Breast epithelium (tissue), 4 donors: ENCODE measurements at regions not wholly inside any gene's neighbourhood (a gene's known extent, or its start where the extent isn't known, plus 50 kb on each side); places are given as distances from the start of the nearest gene placed in this dataset.

Source experiments
- DNase-seq, 2 donors: peaks; one replicate each; pipeline ENCODE4 v3.0.0-alpha.2; 2019; ENCODE audit warnings: low spot score in 2 of 2
- H3K27ac ChIP-seq, 2 donors: fragments of 200-600 bp; sonication (generic) in 1 of 2; one replicate each; pipeline ENCODE4 v1.5.1; 2016 to 2019; ENCODE audit warnings: mild to moderate bottlenecking in 1 of 2
- H3K27me3 ChIP-seq, 2 donors: fragments of 200-600 bp; sonication (generic) in 1 of 2; one replicate each; pipeline versions ENCODE4 v1.5.1 to v1.6.0; 2017 to 2019; ENCODE audit warnings: control low read depth in 1 of 2, mild to moderate bottlenecking in 1 of 2
- H3K36me3 ChIP-seq: fragments of 200-600 bp; one replicate; pipeline ENCODE4 v1.5.1; 2019
- H3K4me1 ChIP-seq, 2 donors: fragments of 200-600 bp; sonication (generic); one replicate each; pipeline ENCODE4 v1.5.1; 2016 to 2019; ENCODE audit warnings: control low read depth in 1 of 2
- H3K4me3 ChIP-seq, 3 donors: fragments of 200-600 bp; sonication (generic); 1 replicate in 2 of 3; 2 replicates in 1 of 3; pipeline ENCODE4 v1.5.1; 2016 to 2019; ENCODE audit warnings: mild to moderate bottlenecking in 3 of 3, moderate library complexity in 2 of 3
- H3K9me3 ChIP-seq, 2 donors: fragments of 200-600 bp; sonication (generic) in 1 of 2; one replicate each; pipeline ENCODE4 v1.5.1; 2016 to 2019; ENCODE audit warnings: control low read depth in 1 of 2
- POLR2A ChIP-seq: fragments of 450-650 bp; IDR thresholded peaks from one replicate; pipeline ENCODE4 v1.6.1; 2016; ENCODE audit warnings: antibody characterized with exemption, mild to moderate bottlenecking, moderate library complexity
- POLR2AphosphoS5 ChIP-seq, 3 donors: sonication (generic); formaldehyde crosslinking; IDR thresholded peaks; one replicate each; pipeline ENCODE4 v1.6.1; 2017; ENCODE audit warnings: antibody characterized with exemption in 3 of 3
- intact Hi-C: fragments of 100-400 bp; cut with DNase I; formaldehyde crosslinking; loops from one replicate; pipeline ENCODE4 v1.15.1; 2023; ENCODE audit warnings: low total_unique reads
- TF ChIP-seq, protein P1 (sequence below), 3 donors: fragments of 450-650 bp; IDR thresholded peaks; one replicate each; pipeline ENCODE4 v1.5.1; 2016 to 2017; ENCODE audit warnings: antibody characterized with exemption in 3 of 3, mild to moderate bottlenecking in 3 of 3, moderate library complexity in 3 of 3

DNA sequence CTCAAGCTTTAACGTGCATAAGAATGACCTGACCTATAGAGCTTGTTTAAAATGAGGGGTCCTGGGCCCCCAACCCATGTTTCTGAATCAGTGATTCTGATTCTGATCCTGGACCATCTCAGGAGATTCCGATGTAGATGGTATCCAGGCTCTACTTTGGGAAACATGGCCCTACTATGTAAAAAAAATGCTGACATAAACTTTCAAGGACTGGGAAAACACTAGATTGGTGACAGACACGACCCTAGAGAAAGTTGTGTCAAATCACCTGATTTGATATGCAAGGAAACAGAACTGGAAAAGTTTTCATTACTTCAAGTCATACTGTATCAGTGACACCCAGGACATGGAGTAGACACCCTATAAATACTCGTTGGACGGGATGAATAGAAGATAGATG is 328.5 kb downstream of the HNRNPD start:
- no peaks in the 10 kb centered on the region for H3K27me3 ChIP-seq
- no peak for TF ChIP-seq POLR2AphosphoS5 (IDR thresholded peaks at IDR 0.05)
- TF ChIP-seq POLR2A: no peak
- TF ChIP-seq, protein P1, sequence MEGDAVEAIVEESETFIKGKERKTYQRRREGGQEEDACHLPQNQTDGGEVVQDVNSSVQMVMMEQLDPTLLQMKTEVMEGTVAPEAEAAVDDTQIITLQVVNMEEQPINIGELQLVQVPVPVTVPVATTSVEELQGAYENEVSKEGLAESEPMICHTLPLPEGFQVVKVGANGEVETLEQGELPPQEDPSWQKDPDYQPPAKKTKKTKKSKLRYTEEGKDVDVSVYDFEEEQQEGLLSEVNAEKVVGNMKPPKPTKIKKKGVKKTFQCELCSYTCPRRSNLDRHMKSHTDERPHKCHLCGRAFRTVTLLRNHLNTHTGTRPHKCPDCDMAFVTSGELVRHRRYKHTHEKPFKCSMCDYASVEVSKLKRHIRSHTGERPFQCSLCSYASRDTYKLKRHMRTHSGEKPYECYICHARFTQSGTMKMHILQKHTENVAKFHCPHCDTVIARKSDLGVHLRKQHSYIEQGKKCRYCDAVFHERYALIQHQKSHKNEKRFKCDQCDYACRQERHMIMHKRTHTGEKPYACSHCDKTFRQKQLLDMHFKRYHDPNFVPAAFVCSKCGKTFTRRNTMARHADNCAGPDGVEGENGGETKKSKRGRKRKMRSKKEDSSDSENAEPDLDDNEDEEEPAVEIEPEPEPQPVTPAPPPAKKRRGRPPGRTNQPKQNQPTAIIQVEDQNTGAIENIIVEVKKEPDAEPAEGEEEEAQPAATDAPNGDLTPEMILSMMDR (IDR thresholded peaks at IDR 0.05): no peak
- H3K4me3 ChIP-seq: no peak overlapping the region
- no peak for DNase-seq
- H3K36me3 ChIP-seq: no peaks in the 10 kb centered on the region
- intact Hi-C loops: no loop called here
- H3K9me3 ChIP-seq: no peaks in the 10 kb centered on the region
- H3K27ac ChIP-seq: no peak overlapping the region
- no peaks in the 10 kb centered on the region for H3K4me1 ChIP-seq

DNA sequence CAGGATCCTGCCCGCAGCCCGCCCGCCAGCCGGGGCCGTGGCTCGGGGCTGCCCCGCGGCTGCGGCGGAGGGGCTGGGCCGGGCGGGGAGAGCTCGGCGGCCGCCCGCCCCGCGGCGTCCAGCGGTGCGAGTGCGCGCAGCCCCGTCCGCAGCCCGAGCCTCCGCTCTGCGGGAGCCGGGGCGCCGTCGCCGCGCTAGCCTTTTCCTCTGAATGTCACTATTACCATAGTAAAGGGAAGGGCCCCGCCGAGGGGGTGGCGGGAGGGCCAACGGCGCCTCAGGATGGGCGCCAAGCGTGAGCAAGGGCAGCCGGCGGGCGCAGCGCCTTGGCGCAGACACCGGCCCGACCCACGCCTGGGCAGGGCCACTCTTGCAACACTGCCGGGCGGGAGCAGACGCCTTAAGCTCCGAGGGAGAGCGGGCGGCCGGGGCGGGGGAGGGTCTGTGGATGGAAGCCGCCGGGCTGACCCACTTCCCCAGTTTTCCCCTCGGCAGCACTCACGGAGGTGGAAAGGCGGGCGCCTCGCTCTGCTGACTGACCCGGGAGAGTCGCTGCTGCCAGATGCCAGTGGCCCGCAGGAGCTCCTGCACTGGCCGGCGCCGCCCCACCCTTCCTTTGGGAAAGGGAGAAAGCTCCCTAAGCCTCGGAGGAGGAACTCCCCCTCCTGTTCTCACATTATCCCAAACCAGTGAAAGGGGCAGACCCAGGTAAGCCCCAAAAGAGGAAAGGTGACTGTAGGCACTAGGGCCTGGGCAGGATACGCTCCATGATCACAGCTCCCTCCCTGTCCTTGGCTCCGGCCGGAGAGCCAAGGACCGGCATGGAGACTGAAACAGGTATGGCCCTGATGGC is 329.4 kb downstream of the HNRNPD start:
- TF ChIP-seq POLR2AphosphoS5 (IDR thresholded peaks at IDR 0.05): no peak
- no peak for TF ChIP-seq POLR2A
- TF ChIP-seq, protein P1 (IDR thresholded peaks at IDR 0.05): no peak
- Histone ChIP-seq H3K9me3 (no peaks in the 10 kb centered on the region), H3K4me1 (no peaks in the 10 kb centered on the region), H3K4me3 (peak overlapping the region; percentile 47 to 77 (median 61)), H3K27me3 (no peaks in the 10 kb centered on the region), H3K27ac (peak overlapping the region; percentile 32 to 38), H3K36me3 (no peaks in the 10 kb centered on the region)
- peak in 1 of 2 donors; percentile 54 for DNase-seq
- intact Hi-C loops: no loop called here

DNA sequence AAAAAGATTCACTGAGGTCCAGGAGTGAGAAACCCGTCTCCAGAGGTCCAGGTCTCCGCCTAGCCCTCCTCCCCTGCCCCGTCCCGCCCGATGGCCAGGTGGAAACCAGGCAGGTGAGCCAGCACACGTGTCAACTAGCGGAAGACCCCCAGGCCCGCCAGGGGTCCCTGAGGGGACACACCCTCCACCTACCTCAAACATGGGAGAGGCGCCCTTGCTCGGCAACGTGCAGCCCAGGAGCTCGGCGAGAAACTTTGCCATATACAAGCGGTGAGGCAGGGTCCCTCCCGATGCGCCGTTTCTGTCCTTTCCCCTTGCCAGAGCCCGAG is 330.0 kb downstream of the HNRNPD start:
- no peaks in the 10 kb centered on the region for H3K9me3 ChIP-seq
- H3K27ac ChIP-seq: peak overlapping the region in 1 of 2 donors; percentile 32
- intact Hi-C loops: no loop called here
- H3K4me1 ChIP-seq: no peaks in the 10 kb centered on the region
- no peak for DNase-seq
- H3K27me3 ChIP-seq: no peaks in the 10 kb centered on the region
- peak overlapping the region; percentile 47 to 77 (median 61) for H3K4me3 ChIP-seq
- TF ChIP-seq POLR2AphosphoS5 (IDR thresholded peaks at IDR 0.05): no peak
- no peak for TF ChIP-seq POLR2A
- TF ChIP-seq, protein P1 (IDR thresholded peaks at IDR 0.05): no peak
- H3K36me3 ChIP-seq: no peaks in the 10 kb centered on the region

DNA sequence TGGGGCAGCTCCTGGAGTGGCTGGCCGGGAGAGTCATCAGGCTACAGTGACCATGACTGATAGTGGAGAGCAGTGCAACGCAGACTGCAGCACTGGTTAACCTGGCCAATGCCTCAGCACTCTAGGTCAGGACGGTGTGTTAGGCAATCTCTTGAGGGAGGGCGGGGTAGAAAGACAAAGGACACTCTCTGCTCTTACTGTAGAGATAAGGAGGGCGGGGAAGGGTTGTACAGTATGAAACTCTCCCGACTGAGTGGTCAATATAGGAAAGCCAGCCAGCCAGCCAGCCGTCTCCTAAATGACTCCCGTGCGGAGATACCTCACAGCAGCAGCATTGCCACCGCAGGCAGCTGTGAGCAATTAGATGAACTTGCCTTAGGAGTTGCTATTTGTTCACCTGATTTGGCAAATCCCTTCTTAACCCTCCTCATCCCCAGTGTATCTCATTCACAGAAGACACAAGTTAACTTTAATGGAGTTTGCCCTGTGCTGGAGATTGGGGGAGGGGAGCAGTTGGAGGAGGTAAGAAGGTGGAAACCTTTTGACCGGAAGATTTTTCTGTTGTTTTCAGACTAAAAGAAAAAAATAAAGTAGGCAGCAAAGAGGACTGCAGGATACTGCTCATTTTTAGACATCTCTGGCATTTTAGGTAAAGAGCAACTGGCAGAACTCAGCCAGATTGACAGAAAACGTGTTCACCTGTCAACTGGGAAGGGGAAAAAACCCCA is 330.5 kb downstream of the HNRNPD start:
- TF ChIP-seq POLR2A (no peak), POLR2AphosphoS5 (IDR thresholded peaks at IDR 0.05) (no peak)
- TF ChIP-seq, protein P1 (IDR thresholded peaks at IDR 0.05): no peak
- peak overlapping the region; percentile 47 to 77 (median 61) for H3K4me3 ChIP-seq

DNA sequence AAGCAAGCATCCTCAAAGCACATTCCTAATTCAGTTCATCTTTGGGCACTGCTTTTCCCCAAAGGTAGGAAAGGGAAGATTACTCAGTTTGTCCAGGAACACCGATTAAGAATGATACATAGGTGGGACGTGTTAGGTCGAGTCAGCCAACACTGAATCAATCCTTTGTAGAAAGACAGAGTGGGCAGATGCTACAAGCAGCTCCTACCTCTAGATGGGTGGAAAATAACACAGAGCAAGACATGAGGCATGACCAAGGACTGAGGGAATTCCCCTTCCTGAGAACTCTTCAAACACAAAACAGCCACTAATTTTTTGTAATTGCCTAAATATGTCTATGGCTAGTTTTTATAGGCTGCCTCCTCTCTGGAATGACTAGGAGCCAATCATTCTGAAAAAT is 331.7 kb downstream of the HNRNPD start:
- no peak for DNase-seq
- no peaks in the 10 kb centered on the region for H3K36me3 ChIP-seq
- no peaks in the 10 kb centered on the region for H3K27me3 ChIP-seq
- H3K4me1 ChIP-seq: no peaks in the 10 kb centered on the region
- TF ChIP-seq POLR2A: no peak
- H3K4me3 ChIP-seq: no peak overlapping the region
- intact Hi-C loops: no loop called here
- H3K27ac ChIP-seq: no peak overlapping the region
- no peaks in the 10 kb centered on the region for H3K9me3 ChIP-seq

More for the DNA sequence above, 330.5 kb downstream of the HNRNPD start:
- intact Hi-C loops: no loop called here
- H3K27ac ChIP-seq: no peak overlapping the region
- no peaks in the 10 kb centered on the region for H3K9me3 ChIP-seq
- no peak for DNase-seq
- no peaks in the 10 kb centered on the region for H3K4me1 ChIP-seq
- no peaks in the 10 kb centered on the region for H3K36me3 ChIP-seq
- H3K27me3 ChIP-seq: no peaks in the 10 kb centered on the region
